Activated CD8-positive, alpha-beta T cell treated with anti-CD3 and anti-CD28 coated beads, Interleukin-2, amount 10 ng/mL, durations not matched to agents 7 days and 5 days (primary cell): ENCODE measurements at regions not wholly inside any gene's neighbourhood (a gene's known extent, or its start where the extent isn't known, plus 50 kb on each side); places are given as distances from the start of the nearest gene placed in this dataset.
A peak's percentile ranks its signal among the peaks of the same experiment; 100 is the strongest.

Source experiments
- ATAC-seq: fragments of 150-1000 bp; cut with Tn5 transposase; one replicate; pipeline ENCODE4 v1.10.0; 2021; ENCODE audit warnings: moderate library complexity
- CTCF ChIA-PET: fragments of 350-600 bp; sonication (Branson Sonifier 250); formaldehyde crosslinking; loops from one replicate; lab custom pipeline; 2021; ENCODE audit warnings: antibody characterized with exemption; lab: Charles Lee
- POLR2A ChIA-PET: fragments of 350-600 bp; sonication (Branson Sonifier 250); formaldehyde crosslinking; loops from one replicate; lab custom pipeline; 2021; ENCODE audit warnings: antibody characterized with exemption; lab: Charles Lee
- DNase-seq: peaks from one replicate; pipeline ENCODE4 v3.0.0-alpha.2; 2020
- H3K27ac Mint-ChIP-seq: one replicate; pipeline ENCODE4 v1.8.0; 2021; ENCODE audit warnings: mild to moderate bottlenecking, mixed read lengths
- H3K27me3 Mint-ChIP-seq: one replicate; pipeline ENCODE4 v1.8.0; 2021; ENCODE audit warnings: low read depth, mixed read lengths
- H3K36me3 Mint-ChIP-seq: one replicate; pipeline ENCODE4 v1.8.0; 2021; ENCODE audit warnings: low read depth, mixed read lengths
- H3K4me1 Mint-ChIP-seq: one replicate; pipeline ENCODE4 v1.8.0; 2021; ENCODE audit warnings: low read depth, mixed read lengths
- H3K4me3 Mint-ChIP-seq: one replicate; pipeline ENCODE4 v1.8.0; 2021; ENCODE audit warnings: mild to moderate bottlenecking, mixed read lengths
- H3K9me3 Mint-ChIP-seq: one replicate; pipeline ENCODE4 v1.8.0; 2022; ENCODE audit warnings: mixed read lengths; ENCODE audit not compliant: insufficient read depth

DNA sequence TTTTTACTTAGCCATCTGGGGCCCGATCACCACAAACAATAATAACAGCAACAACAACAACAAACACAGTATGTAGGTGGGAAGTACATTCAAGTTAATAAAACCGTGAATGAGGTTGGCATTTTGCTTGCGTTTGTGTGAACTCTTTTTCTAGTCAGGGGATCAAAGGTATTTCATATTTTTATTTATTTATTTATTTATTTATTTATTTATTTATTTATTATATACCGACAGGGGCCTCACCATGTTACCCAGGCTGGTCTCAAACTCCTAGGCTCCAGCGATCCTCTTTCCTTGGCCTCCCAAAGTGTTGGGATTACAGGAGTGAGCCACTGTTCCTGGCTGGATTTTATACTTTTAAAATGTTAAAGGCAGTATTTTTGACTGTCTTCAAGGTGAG, 325.4 kb downstream of the RAPGEF2 start:
- H3K4me3 Mint-ChIP-seq: no peak overlapping the region
- H3K4me1 Mint-ChIP-seq: no peaks in the 10 kb centered on the region
- CTCF ChIA-PET: no interaction called here
- H3K9me3 Mint-ChIP-seq: no peaks in the 10 kb centered on the region
- no peaks in the 10 kb centered on the region for H3K36me3 Mint-ChIP-seq
- POLR2A ChIA-PET: no interaction called here
- no peak for DNase-seq
- no peak overlapping the region for H3K27ac Mint-ChIP-seq
- peaks cover 9% of the 10 kb centered on the region for H3K27me3 Mint-ChIP-seq
- no peak for ATAC-seq

DNA sequence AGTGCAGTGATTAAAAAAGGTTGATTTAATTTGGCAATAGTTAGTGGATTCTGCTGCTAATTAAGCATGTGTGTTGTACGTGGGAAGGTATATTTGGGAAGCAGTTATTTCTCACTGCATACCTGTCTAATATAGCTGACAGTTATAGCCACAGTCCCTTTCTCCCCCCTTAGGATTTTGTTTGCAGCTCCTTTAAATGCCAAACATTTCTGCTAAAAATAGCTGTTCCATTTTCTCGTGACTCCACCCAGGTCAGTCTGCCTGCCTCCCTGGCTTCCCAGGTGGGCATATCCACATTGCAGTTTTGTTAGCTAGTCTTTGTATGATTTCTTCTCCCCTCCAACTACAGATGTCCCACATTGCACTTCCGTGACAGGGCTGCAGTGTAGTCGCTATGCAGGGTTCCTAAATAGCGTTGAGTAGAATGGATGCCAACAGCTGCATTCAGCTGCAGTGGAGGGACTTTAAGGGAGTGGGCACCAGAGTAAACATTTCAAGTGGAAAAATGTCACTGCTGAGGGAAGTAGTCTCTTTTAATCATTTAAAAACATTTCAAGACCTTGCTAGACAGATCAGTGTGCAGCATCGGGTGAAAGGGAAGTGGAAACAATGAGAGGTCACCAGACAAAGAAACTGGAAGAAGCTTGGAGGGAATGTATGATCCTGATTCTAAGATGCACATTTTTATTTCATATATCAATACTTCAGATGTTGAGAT, 326.3 kb downstream of the RAPGEF2 start:
- DNase-seq (no peak), ATAC-seq (peak; percentile 15)
- H3K27me3 Mint-ChIP-seq: peaks cover 9% of the 10 kb centered on the region
- no peaks in the 10 kb centered on the region for H3K9me3 Mint-ChIP-seq
- H3K4me3 Mint-ChIP-seq: no peak overlapping the region
- ChIA-PET CTCF (no interaction called here), POLR2A (no interaction called here)
- no peaks in the 10 kb centered on the region for H3K36me3 Mint-ChIP-seq
- no peaks in the 10 kb centered on the region for H3K4me1 Mint-ChIP-seq
- no peak overlapping the region for H3K27ac Mint-ChIP-seq

DNA sequence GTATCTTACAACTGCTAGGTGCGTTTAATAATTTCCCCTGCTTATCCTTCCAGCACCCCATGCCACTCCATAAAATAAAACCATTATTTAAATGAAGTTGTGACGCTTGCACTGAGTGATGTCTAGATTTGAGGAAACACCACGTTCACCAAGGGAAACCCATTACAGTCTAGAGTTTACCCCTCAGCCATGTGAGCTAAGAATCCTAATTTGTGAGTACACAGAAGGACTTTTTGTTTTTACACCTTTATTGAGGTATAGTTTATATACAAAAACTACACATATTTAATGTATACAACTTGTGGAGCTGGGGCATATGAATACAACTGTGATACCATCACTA, 326.8 kb downstream of the RAPGEF2 start:
- no peak overlapping the region for H3K4me3 Mint-ChIP-seq
- no peak for DNase-seq
- ChIA-PET CTCF (no interaction called here), POLR2A (no interaction called here)
- no peak for ATAC-seq
- no peaks in the 10 kb centered on the region for H3K4me1 Mint-ChIP-seq
- H3K27ac Mint-ChIP-seq: no peak overlapping the region
- peaks cover 12% of the 10 kb centered on the region for H3K27me3 Mint-ChIP-seq
- no peaks in the 10 kb centered on the region for H3K9me3 Mint-ChIP-seq
- no peaks in the 10 kb centered on the region for H3K36me3 Mint-ChIP-seq

DNA sequence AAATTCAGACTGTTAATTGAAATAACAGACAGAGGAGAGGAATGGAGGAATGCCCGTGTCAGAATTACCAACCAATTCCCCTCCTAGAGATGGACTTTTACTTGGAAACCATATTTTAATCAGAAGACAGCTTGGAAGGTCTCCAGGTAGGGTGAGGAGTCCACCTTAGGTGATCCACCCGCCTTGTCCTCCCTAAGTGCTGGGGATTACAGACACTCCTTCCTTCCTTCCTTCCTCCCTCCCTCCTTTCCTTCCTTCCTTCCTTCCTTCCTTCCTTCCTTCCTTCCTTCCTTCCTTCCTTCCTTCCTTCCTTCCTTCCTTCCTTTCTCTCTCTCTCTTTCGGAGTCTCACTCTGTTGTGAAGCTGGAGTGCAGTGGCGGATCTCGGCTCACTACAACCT, 328.0 kb downstream of the RAPGEF2 start:
- ChIA-PET CTCF (no interaction called here), POLR2A (no interaction called here)
- Mint-ChIP-seq H3K4me1 (peaks cover 10% of the 10 kb centered on the region), H3K9me3 (no peaks in the 10 kb centered on the region), H3K36me3 (no peaks in the 10 kb centered on the region), H3K4me3 (no peak overlapping the region), H3K27me3 (peaks cover 13% of the 10 kb centered on the region), H3K27ac (no peak overlapping the region)
- ATAC-seq (no peak), DNase-seq (no peak)

DNA sequence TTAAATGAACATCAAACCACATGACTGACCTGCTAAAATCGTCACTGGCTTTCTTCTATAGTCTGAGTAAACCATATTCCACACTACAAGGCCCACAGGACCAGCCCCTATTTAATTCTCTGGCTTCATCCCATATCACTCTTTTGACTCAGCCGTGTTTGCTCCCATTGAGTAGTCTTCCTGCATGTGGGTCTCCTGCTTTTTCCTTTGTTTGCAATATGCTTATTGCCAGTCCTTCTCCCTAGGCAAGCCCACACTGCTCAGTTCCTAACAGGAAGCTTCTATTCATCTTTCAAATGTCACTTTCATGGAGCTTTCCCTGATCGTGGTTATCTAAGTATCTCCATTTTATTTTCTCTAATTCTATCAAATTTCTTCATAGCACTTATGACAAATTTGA, 329.6 kb downstream of the RAPGEF2 start:
- peaks cover 13% of the 10 kb centered on the region for H3K27me3 Mint-ChIP-seq
- H3K4me1 Mint-ChIP-seq: peaks cover 12% of the 10 kb centered on the region
- H3K4me3 Mint-ChIP-seq: no peak overlapping the region
- DNase-seq (no peak), ATAC-seq (no peak)
- no peaks in the 10 kb centered on the region for H3K36me3 Mint-ChIP-seq
- POLR2A ChIA-PET: no interaction called here
- no peaks in the 10 kb centered on the region for H3K9me3 Mint-ChIP-seq
- H3K27ac Mint-ChIP-seq: no peak overlapping the region
- CTCF ChIA-PET: no interaction called here

DNA sequence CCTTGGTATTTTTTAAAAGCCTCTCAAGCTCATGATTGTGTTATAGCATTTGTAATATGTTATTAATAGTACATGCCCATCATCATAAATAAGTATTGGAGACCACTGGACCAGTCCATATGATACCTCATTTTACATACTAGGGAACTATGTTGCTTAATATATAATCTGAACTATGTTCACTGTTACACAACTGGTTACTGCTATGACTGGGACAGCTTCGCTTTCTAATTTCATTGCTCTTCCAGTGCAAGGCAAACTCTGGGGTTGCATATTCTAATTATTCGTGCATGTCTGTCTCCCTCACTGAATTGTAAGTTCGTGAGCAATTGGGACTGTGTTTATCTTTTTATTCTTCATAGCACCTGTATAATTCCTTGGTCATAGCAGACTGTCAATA, 330.5 kb downstream of the RAPGEF2 start:
- Mint-ChIP-seq H3K4me3 (no peak overlapping the region), H3K36me3 (no peaks in the 10 kb centered on the region), H3K27me3 (peaks cover 11% of the 10 kb centered on the region), H3K27ac (no peak overlapping the region), H3K9me3 (no peaks in the 10 kb centered on the region), H3K4me1 (peaks cover 12% of the 10 kb centered on the region)
- CTCF ChIA-PET: no interaction called here
- POLR2A ChIA-PET: no interaction called here
- ATAC-seq (no peak), DNase-seq (no peak)

DNA sequence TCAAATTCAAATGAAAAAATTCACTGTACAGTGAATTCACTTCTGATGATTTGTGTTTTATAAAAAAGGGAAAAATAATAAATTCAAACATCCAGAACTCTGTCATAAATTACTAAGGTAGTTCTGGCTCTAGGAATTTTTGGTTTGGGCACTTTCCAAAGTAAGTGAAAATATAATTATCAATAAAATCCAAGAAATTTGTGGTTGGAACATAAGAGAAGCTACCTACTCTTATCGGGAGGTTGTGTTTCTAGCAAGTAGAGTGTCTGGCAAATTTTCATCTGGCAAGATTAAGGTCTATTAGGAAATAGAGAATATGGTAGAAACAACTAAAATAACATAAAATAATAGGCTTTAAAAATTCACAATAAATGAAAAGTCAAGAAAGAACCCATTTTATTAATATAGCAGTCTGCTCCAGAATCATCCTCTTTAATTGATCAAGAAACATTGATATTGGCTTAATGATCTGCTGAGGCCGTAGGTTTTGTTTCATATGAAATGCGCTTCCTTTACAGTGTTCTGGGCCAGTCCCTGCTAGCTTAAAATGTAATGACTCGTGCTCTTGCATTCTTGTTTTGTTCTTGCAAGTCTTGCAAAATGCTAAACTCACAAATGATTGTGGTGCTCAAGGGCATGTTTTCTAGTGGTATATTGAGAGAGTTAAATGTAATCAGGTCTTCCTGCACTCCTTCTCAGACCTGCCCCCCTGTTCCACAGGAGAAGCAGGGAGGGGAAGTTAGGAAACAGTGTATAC, 331.4 kb downstream of the RAPGEF2 start:
- no peak overlapping the region for H3K4me3 Mint-ChIP-seq
- H3K36me3 Mint-ChIP-seq: no peaks in the 10 kb centered on the region
- CTCF ChIA-PET: interaction anchor here (0.9 kb wide), 1 partner anchor 633 kb away, joined by 3 read pairs; no protein-coding TSS in a partner anchor
- H3K27me3 Mint-ChIP-seq: peaks cover 8% of the 10 kb centered on the region
- peaks cover 12% of the 10 kb centered on the region for H3K4me1 Mint-ChIP-seq
- no peak overlapping the region for H3K27ac Mint-ChIP-seq
- H3K9me3 Mint-ChIP-seq: no peaks in the 10 kb centered on the region
- no peak for DNase-seq
- POLR2A ChIA-PET: no interaction called here
- no peak for ATAC-seq

DNA sequence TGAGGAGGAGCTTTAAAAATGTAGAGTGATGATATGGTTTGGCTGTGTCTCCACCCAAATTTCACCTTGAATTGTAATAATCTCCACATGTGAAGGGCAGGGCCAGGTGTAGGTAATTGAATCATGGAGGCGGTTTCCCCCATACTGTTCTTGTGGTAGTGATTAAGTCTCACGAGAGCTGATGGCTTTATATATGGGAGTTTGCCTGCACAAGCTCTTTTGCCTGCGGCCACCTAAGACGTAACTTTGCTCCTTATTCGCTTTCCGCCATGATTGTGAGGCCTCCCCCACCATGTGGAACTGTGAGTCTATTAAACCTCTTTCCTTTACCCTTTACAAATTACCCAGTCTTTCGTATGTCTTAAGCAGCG, 332.0 kb downstream of the RAPGEF2 start:
- Mint-ChIP-seq H3K27me3 (peaks cover 8% of the 10 kb centered on the region), H3K36me3 (no peaks in the 10 kb centered on the region), H3K4me3 (no peak overlapping the region), H3K27ac (no peak overlapping the region), H3K4me1 (peaks cover 12% of the 10 kb centered on the region), H3K9me3 (no peaks in the 10 kb centered on the region)
- ATAC-seq (no peak), DNase-seq (no peak)
- ChIA-PET POLR2A (no interaction called here), CTCF (interaction anchor here (0.9 kb wide), 1 partner anchor 634 kb away, joined by 3 read pairs; no protein-coding TSS in a partner anchor)

DNA sequence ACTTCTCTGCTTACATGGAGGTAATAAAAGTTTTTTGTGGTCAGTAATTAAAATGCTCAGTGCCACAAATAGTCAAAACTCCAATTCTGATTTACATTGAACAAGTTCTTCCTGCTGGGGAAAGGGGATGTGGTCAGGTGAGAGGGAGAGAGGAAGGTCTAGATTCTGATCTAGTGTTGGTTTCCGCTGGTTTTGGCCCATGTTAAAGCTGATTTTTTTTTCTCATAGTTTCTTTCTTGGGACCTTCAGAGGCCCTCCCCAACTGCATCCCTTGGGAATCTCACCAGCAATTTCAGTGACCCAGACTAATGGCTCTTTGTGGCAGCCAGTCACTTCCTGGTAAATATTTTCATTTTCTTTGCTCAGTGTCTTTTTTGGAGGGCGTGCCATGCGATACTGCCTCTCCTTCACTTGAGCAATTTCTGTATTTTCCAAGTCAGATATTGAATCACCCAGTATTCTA, 332.7 kb downstream of the RAPGEF2 start:
- H3K27me3 Mint-ChIP-seq: peaks cover 8% of the 10 kb centered on the region
- DNase-seq (no peak), ATAC-seq (no peak)
- ChIA-PET CTCF (no interaction called here), POLR2A (no interaction called here)
- no peaks in the 10 kb centered on the region for H3K36me3 Mint-ChIP-seq
- H3K9me3 Mint-ChIP-seq: no peaks in the 10 kb centered on the region
- no peak overlapping the region for H3K4me3 Mint-ChIP-seq
- peaks cover 12% of the 10 kb centered on the region for H3K4me1 Mint-ChIP-seq
- no peak overlapping the region for H3K27ac Mint-ChIP-seq

DNA sequence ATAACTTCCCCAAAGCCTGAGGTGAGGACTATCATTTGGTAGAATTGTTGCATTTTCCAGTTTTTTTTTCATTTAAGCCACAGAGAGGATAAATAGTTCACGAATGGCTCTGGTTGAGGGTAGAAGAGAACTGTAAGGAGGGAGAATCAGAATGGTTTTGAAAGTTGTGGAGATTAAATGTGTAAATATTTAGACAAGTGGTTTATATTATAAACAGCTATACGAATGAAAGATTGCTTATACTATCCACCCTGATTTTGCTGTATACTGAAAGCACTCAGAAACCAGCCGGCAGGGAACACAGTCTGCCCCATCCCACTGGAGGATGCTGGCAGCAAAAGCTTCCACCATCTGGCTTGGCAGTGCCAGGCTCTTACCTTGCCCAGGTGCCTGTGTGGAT, 341.1 kb downstream of the RAPGEF2 start:
- CTCF ChIA-PET: interaction anchor here (0.7 kb wide), 1 partner anchor 12 kb away, joined by 4 read pairs; no protein-coding TSS in a partner anchor
- no peaks in the 10 kb centered on the region for H3K36me3 Mint-ChIP-seq

DNA sequence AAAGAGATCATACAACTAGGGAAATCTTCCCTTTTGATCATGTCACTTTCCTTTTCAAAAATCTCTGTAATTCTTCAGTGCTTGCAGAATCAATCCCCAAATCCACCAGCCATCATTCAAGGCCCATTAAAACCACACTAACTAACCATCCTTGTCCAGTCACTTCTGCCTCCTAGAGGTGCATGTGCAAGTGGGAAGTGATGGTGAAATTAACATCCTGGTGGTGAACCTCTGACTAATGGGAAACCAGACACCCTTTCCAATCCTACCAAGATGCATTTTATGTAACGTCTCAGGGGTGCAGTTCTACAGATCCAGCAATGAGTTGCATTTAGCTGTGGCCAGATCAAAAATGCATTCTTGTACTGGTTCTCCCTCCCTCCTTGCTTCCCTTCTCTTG, 341.8 kb downstream of the RAPGEF2 start:
- ChIA-PET POLR2A (no interaction called here), CTCF (no interaction called here)
- H3K27ac Mint-ChIP-seq: no peak overlapping the region
- H3K4me1 Mint-ChIP-seq: no peaks in the 10 kb centered on the region
- H3K36me3 Mint-ChIP-seq: no peaks in the 10 kb centered on the region
- no peak overlapping the region for H3K4me3 Mint-ChIP-seq
- H3K9me3 Mint-ChIP-seq: no peaks in the 10 kb centered on the region
- ATAC-seq (no peak), DNase-seq (no peak)
- H3K27me3 Mint-ChIP-seq: peaks cover 5% of the 10 kb centered on the region

More for the DNA sequence above, 341.1 kb downstream of the RAPGEF2 start:
- DNase-seq (no peak), ATAC-seq (no peak)
- Mint-ChIP-seq H3K4me1 (no peaks in the 10 kb centered on the region), H3K27me3 (peaks cover 5% of the 10 kb centered on the region), H3K27ac (no peak overlapping the region), H3K4me3 (no peak overlapping the region), H3K9me3 (no peaks in the 10 kb centered on the region)
- POLR2A ChIA-PET: no interaction called here

DNA sequence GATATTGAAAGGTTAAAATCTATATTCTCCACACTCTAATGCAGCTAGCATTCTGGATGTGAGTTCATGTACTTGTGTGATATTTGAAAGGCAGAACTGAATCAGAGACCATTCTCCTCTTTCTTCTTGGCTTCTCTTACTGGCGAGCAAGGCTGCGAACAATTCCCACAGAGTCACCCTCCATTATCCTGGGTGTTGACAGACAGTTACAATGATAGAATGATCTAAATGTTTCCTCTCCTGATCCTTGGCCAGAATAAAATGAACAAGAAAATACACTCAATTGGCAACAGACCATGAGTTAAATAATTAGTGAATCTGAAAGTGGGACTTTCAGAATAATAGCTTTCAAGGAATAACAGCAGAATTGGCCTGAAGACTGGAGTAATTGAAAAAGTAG, 342.8 kb downstream of the RAPGEF2 start:
- Mint-ChIP-seq H3K27me3 (peaks cover 5% of the 10 kb centered on the region), H3K36me3 (no peaks in the 10 kb centered on the region), H3K9me3 (no peaks in the 10 kb centered on the region), H3K4me3 (no peak overlapping the region), H3K27ac (no peak overlapping the region), H3K4me1 (no peaks in the 10 kb centered on the region)
- POLR2A ChIA-PET: no interaction called here
- DNase-seq (no peak), ATAC-seq (no peak)
- CTCF ChIA-PET: no interaction called here
